HepG2 (cell line): ENCODE measurements at regions not wholly inside any gene's neighbourhood (a gene's known extent, or its start where the extent isn't known, plus 50 kb on each side); places are given as distances from the start of the nearest gene placed in this dataset.

Experiments used
- EP300 ChIP-seq, 3 experiments: sonication (generic) in 1 of 3; formaldehyde crosslinking in 1 of 3; IDR thresholded peaks; 2 replicates each; pipeline versions ENCODE4 v1.5.1 to v1.6.1; 2011 to 2020; ENCODE audit warnings: low read depth in 2 of 3, low read length in 2 of 3, borderline replicate concordance in 1 of 3, improper control_type of control experiment in 1 of 3, mild to moderate bottlenecking in 1 of 3, missing genetic modification reagents in 1 of 3, moderate library complexity in 1 of 3
- EZH2 ChIP-seq: conservative IDR thresholded peaks from 2 replicates; pipeline ENCODE4 v1.6.1; 2012; ENCODE audit warnings: mild to moderate bottlenecking, low read depth, low read length, moderate library complexity
- FOXK1 ChIP-seq: sonication (generic); formaldehyde crosslinking; IDR thresholded peaks from 2 replicates; pipeline ENCODE4 v1.4.0; 2020; ENCODE audit warnings: low read depth, missing genetic modification reagents, borderline replicate concordance
- HES4 ChIP-seq: sonication (generic); formaldehyde crosslinking; IDR thresholded peaks from 2 replicates; pipeline ENCODE4 v1.9.0; 2021; ENCODE audit warnings: mild to moderate bottlenecking, missing genetic modification reagents, borderline replicate concordance
- HNRNPUL1 ChIP-seq: fragments of 200-400 bp; formaldehyde crosslinking; IDR thresholded peaks from 2 replicates; pipeline ENCODE4 v1.6.1; 2017; ENCODE audit warnings: low read depth, mild to moderate bottlenecking, low read length, moderate library complexity
- IKZF4 ChIP-seq: sonication (generic); formaldehyde crosslinking; IDR thresholded peaks from 2 replicates; pipeline ENCODE4 v1.5.1; 2020; ENCODE audit warnings: borderline replicate concordance, mild to moderate bottlenecking, low read depth, missing genetic modification reagents; ENCODE audit errors: not compliant biosample characterization
- RAD21 ChIP-seq: fragments of 450-650 bp; formaldehyde crosslinking; IDR thresholded peaks from 2 replicates; pipeline ENCODE4 v1.5.0; 2020; ENCODE audit warnings: mild to moderate bottlenecking
- U2AF1 ChIP-seq: fragments of 200-400 bp; formaldehyde crosslinking; optimal IDR thresholded peaks from 2 replicates; pipeline ENCODE3; 2017; ENCODE audit warnings: mild to moderate bottlenecking, low read depth, low read length
- YY1 ChIP-seq: IDR thresholded peaks from 2 replicates; pipeline ENCODE4 v1.6.1; 2011; ENCODE audit warnings: low read length, low read depth, moderate library complexity, mild to moderate bottlenecking; ENCODE audit not compliant: insufficient read depth, insufficient replicate concordance

DNA sequence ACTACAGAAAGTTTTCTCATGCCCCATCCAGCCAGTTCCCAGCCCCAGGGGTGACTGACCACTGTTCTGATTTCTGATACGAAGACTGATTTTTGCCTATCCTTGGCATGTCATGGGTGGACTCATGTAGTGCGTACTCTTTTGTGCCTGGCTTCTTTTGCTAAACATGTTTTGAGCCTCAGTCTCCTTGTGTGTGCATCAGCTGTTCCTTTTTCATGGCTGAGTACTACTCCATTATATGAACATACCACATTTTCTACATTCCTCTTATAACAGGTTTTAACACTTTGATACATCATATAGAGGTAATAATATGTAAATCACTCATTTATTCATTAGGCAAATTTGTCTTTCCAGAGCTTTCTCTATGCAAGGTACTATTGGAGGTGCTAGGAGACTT is 126.7 kb downstream of the ANAPC4 start:
- TF ChIP-seq HNRNPUL1 (no peak), IKZF4 (CRISPR knock-in tag) (no peak), EP300 (IDR thresholded peaks at IDR 0.05; ENCODE audit: low read depth in 2 of 2, low read length in 2 of 2) (no peak), EP300 (CRISPR knock-in tag; IDR thresholded peaks at IDR 0.05; ENCODE audit: borderline replicate concordance) (no peak), YY1 (no peak), FOXK1 (CRISPR knock-in tag) (no peak), RAD21 (CRISPR knock-in tag) (no peak), EZH2 (no peak), HES4 (CRISPR knock-in tag) (no peak), U2AF1 (no peak)
